GM20000 (cell line): ENCODE measurements at regions not wholly inside any gene's neighbourhood (a gene's known extent, or its start where the extent isn't known, plus 50 kb on each side); places are given as distances from the start of the nearest gene placed in this dataset.

Source experiments
- DNase-seq: peaks from one replicate; pipeline ENCODE4 v3.0.0; 2012; ENCODE audit warnings: low spot score
- CTCF ChIP-seq: IDR thresholded peaks from 2 replicates; pipeline ENCODE4 v1.5.1; 2012; ENCODE audit warnings: mild to moderate bottlenecking, control low read depth; ENCODE audit errors: extremely low read depth, missing control alignments

- no peak for DNase-seq
- no peak for TF ChIP-seq CTCF
Measured at GRCh38 chr3:87132801-87133200, 94.3 kb upstream of the CHMP2B start.

- no peak for TF ChIP-seq CTCF
- DNase-seq: no peak
Measured at GRCh38 chr3:87128006-87128405, 99.1 kb upstream of the CHMP2B start.

GRCh38 chr3:87127281-87127680, 99.8 kb upstream of the CHMP2B start:
- no peak for DNase-seq
- no peak for TF ChIP-seq CTCF

- DNase-seq: no peak
- TF ChIP-seq CTCF: no peak
Measured at GRCh38 chr3:87126321-87126720, 100.8 kb upstream of the CHMP2B start.

GRCh38 chr3:87125116-87125515, 102.0 kb upstream of the CHMP2B start:
- no peak for TF ChIP-seq CTCF
- no peak for DNase-seq

- TF ChIP-seq CTCF: no peak
- DNase-seq: no peak
Measured at GRCh38 chr3:87122766-87123165, 104.3 kb upstream of the CHMP2B start.

GRCh38 chr3:87121856-87122255, 105.3 kb upstream of the CHMP2B start:
- no peak for DNase-seq
- no peak for TF ChIP-seq CTCF
